HT-29 (cell line): ENCODE measurements at regions not wholly inside any gene's neighbourhood (a gene's known extent, or its start where the extent isn't known, plus 50 kb on each side); places are given as distances from the start of the nearest gene placed in this dataset.

Experiments used
- DNase-seq: peaks from one replicate; pipeline ENCODE4 v3.0.0-alpha.2; 2015; ENCODE audit warnings: low spot score

GRCh38 chr2:139585101-139585500 lies 804.9 kb upstream of the NXPH2 start:
- no peak for DNase-seq

GRCh38 chr2:139574371-139574770 lies 794.2 kb upstream of the NXPH2 start:
- no peak for DNase-seq

- DNase-seq, result no peak
Observed at GRCh38 chr2:139556789-139557188, 776.6 kb upstream of the NXPH2 start.

GRCh38 chr2:139550873-139551272 lies 770.7 kb upstream of the NXPH2 start:
- no peak for DNase-seq

- no peak for DNase-seq
Observed at GRCh38 chr2:139550341-139550740, 770.2 kb upstream of the NXPH2 start.

- no peak for DNase-seq
Observed at GRCh38 chr2:139544186-139544851, 764.1 kb upstream of the NXPH2 start.

GRCh38 chr2:139538332-139539020 lies 758.3 kb upstream of the NXPH2 start:
- DNase-seq, result peak; percentile 52

GRCh38 chr2:139529080-139529479 lies 748.9 kb upstream of the NXPH2 start:
- no peak for DNase-seq

- DNase-seq, result no peak
Observed at GRCh38 chr2:139526781-139527180, 746.6 kb upstream of the NXPH2 start.

- no peak for DNase-seq
Observed at GRCh38 chr2:139518321-139518720, 738.1 kb upstream of the NXPH2 start.

GRCh38 chr2:139514951-139515350 lies 734.8 kb upstream of the NXPH2 start:
- DNase-seq, result no peak

- no peak for DNase-seq
Observed at GRCh38 chr2:139495851-139496250, 715.7 kb upstream of the NXPH2 start.

- no peak for DNase-seq
Observed at GRCh38 chr2:139492131-139492680, 712.0 kb upstream of the NXPH2 start.

- DNase-seq, result no peak
Observed at GRCh38 chr2:139480161-139480650, 700.0 kb upstream of the NXPH2 start.

- peak; percentile 9 for DNase-seq
Observed at GRCh38 chr2:139478165-139478914, 698.1 kb upstream of the NXPH2 start.

- DNase-seq, result no peak
Observed at GRCh38 chr2:139477618-139478017, 697.4 kb upstream of the NXPH2 start.

GRCh38 chr2:139469985-139470384 lies 689.8 kb upstream of the NXPH2 start:
- no peak for DNase-seq

- no peak for DNase-seq
Observed at GRCh38 chr2:139465789-139466188, 685.6 kb upstream of the NXPH2 start.

- DNase-seq, result no peak
Observed at GRCh38 chr2:139457873-139458272, 677.7 kb upstream of the NXPH2 start.

- DNase-seq, result no peak
Observed at GRCh38 chr2:139454251-139454650, 674.1 kb upstream of the NXPH2 start.

- DNase-seq, result no peak
Observed at GRCh38 chr2:139439100-139439499, 658.9 kb upstream of the NXPH2 start.

- no peak for DNase-seq
Observed at GRCh38 chr2:139438478-139438877, 658.3 kb upstream of the NXPH2 start.
